ENCODE measurements at regions not wholly inside any gene's neighbourhood (a gene's known extent, or its start where the extent isn't known, plus 50 kb on each side); places are given as distances from the start of the nearest gene placed in this dataset.

DNA sequence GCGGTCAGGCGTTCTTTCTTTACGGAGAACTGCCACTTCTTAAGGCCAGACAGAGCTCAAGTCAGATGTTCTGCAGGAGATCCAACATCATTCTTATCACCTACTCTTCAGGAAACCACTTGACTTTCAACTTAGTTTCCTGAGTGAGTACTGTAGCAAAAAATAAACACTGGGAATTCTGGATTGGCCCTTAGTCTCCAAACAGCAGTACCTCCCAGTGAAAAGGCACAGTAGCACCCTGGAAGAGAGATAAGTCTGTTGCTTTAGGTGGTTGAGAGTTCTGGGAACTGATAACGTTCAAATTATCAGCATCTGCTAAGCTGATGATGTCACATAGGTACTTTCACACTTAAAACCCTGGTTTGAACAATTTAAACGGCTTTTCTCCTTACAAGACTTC, 971.8 kb upstream of the TENM4 start:
- TF ChIP-seq, protein P1, sequence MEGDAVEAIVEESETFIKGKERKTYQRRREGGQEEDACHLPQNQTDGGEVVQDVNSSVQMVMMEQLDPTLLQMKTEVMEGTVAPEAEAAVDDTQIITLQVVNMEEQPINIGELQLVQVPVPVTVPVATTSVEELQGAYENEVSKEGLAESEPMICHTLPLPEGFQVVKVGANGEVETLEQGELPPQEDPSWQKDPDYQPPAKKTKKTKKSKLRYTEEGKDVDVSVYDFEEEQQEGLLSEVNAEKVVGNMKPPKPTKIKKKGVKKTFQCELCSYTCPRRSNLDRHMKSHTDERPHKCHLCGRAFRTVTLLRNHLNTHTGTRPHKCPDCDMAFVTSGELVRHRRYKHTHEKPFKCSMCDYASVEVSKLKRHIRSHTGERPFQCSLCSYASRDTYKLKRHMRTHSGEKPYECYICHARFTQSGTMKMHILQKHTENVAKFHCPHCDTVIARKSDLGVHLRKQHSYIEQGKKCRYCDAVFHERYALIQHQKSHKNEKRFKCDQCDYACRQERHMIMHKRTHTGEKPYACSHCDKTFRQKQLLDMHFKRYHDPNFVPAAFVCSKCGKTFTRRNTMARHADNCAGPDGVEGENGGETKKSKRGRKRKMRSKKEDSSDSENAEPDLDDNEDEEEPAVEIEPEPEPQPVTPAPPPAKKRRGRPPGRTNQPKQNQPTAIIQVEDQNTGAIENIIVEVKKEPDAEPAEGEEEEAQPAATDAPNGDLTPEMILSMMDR (conservative IDR thresholded peaks at IDR 0.05; ENCODE audit: low read depth, low read length): no peak
- no peak for TF ChIP-seq EZH2 (IDR thresholded peaks at IDR 0.05; ENCODE audit: low read length, unreplicated experiment)
- TF ChIP-seq EZH2phosphoT487 (IDR thresholded peaks at IDR 0.05; ENCODE audit: borderline replicate concordance, low read length): no peak

Measured in PC-3 (cell line).